ENCODE measurements at regions not wholly inside any gene's neighbourhood (a gene's known extent, or its start where the extent isn't known, plus 50 kb on each side); places are given as distances from the start of the nearest gene placed in this dataset.

- Histone ChIP-seq H3K27me3 (ENCODE audit: control insufficient read depth, insufficient read depth, low read length) (no peaks in the 10 kb centered on the region), H3K4me2 (ENCODE audit: low read length) (no peak overlapping the region), H3K9ac (ENCODE audit: low read depth, low read length) (no peak overlapping the region), H3K4me3 (ENCODE audit: low read length) (no peak overlapping the region), H3K4me1 (ENCODE audit: control insufficient read depth, insufficient read depth, low read length) (no peaks in the 10 kb centered on the region), H3K36me3 (ENCODE audit: insufficient read depth, low read length) (no peaks in the 10 kb centered on the region), H3K9me3 (replicated peaks; ENCODE audit: low read length) (peaks cover 5% of the 10 kb centered on the region)
Observed at GRCh38 chr21:24759348-24760075, 847.8 kb downstream of the MRPL39 start.

- H3K36me3 ChIP-seq (ENCODE audit: insufficient read depth, low read length) = no peaks in the 10 kb centered on the region
- H3K9ac ChIP-seq (ENCODE audit: low read depth, low read length) = no peak overlapping the region
- no peak overlapping the region for H3K4me2 ChIP-seq (ENCODE audit: low read length)
- peaks cover 7% of the 10 kb centered on the region for H3K9me3 ChIP-seq (replicated peaks; ENCODE audit: low read length)
- H3K27me3 ChIP-seq (ENCODE audit: control insufficient read depth, insufficient read depth, low read length) = no peaks in the 10 kb centered on the region
- no peaks in the 10 kb centered on the region for H3K4me1 ChIP-seq (ENCODE audit: control insufficient read depth, insufficient read depth, low read length)
- no peak overlapping the region for H3K4me3 ChIP-seq (ENCODE audit: low read length)
Observed at GRCh38 chr21:24738063-24738462, 869.2 kb downstream of the MRPL39 start.

DNA sequence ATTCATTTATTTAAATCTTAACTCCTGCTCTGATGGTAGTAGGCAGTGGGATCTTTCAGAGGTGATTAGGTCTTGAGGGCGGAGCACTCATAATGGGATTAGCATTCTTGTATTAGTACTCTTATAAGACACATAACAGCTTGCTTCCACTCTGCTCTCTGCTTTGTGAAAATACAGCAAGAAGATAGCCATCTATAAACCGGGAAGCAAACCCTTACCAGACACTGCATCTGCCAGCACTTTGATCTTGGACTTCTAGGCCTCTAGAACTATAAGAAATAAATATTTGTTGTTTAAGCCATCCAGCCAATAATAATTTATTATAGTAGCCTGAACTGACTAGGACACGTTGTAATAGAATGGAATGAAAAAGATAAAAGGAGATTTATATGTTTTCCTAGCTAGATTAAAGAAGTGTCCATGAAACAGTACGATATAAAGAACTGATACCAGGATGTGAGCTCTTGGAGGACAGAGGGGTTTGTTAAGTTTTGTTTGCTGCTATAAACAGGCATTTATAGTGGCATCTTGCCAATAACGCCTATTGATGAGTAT lies 869.9 kb downstream of the MRPL39 start:
- Histone ChIP-seq H3K4me1 (ENCODE audit: control insufficient read depth, insufficient read depth, low read length) (no peaks in the 10 kb centered on the region), H3K36me3 (ENCODE audit: insufficient read depth, low read length) (no peaks in the 10 kb centered on the region), H3K27me3 (ENCODE audit: control insufficient read depth, insufficient read depth, low read length) (no peaks in the 10 kb centered on the region), H3K9me3 (replicated peaks; ENCODE audit: low read length) (peaks cover 7% of the 10 kb centered on the region), H3K4me3 (ENCODE audit: low read length) (no peak overlapping the region), H3K4me2 (ENCODE audit: low read length) (no peak overlapping the region), H3K9ac (ENCODE audit: low read depth, low read length) (no peak overlapping the region)

- H3K9me3 ChIP-seq (replicated peaks; ENCODE audit: low read length) = no peaks in the 10 kb centered on the region
- no peaks in the 10 kb centered on the region for H3K4me1 ChIP-seq (ENCODE audit: control insufficient read depth, insufficient read depth, low read length)
- H3K4me3 ChIP-seq (ENCODE audit: low read length) = no peak overlapping the region
- H3K9ac ChIP-seq (ENCODE audit: low read depth, low read length) = no peak overlapping the region
- H3K4me2 ChIP-seq (ENCODE audit: low read length) = no peak overlapping the region
- H3K36me3 ChIP-seq (ENCODE audit: insufficient read depth, low read length) = no peaks in the 10 kb centered on the region
- H3K27me3 ChIP-seq (ENCODE audit: control insufficient read depth, insufficient read depth, low read length) = no peaks in the 10 kb centered on the region
Observed at GRCh38 chr21:24730661-24731060, 876.6 kb downstream of the MRPL39 start.

GRCh38 chr21:24729568-24729967 lies 877.7 kb downstream of the MRPL39 start:
- no peaks in the 10 kb centered on the region for H3K9me3 ChIP-seq (replicated peaks; ENCODE audit: low read length)
- no peak overlapping the region for H3K4me2 ChIP-seq (ENCODE audit: low read length)
- no peak overlapping the region for H3K4me3 ChIP-seq (ENCODE audit: low read length)
- H3K4me1 ChIP-seq (ENCODE audit: control insufficient read depth, insufficient read depth, low read length) = no peaks in the 10 kb centered on the region
- H3K27me3 ChIP-seq (ENCODE audit: control insufficient read depth, insufficient read depth, low read length) = no peaks in the 10 kb centered on the region
- H3K36me3 ChIP-seq (ENCODE audit: insufficient read depth, low read length) = no peaks in the 10 kb centered on the region
- no peak overlapping the region for H3K9ac ChIP-seq (ENCODE audit: low read depth, low read length)

DNA sequence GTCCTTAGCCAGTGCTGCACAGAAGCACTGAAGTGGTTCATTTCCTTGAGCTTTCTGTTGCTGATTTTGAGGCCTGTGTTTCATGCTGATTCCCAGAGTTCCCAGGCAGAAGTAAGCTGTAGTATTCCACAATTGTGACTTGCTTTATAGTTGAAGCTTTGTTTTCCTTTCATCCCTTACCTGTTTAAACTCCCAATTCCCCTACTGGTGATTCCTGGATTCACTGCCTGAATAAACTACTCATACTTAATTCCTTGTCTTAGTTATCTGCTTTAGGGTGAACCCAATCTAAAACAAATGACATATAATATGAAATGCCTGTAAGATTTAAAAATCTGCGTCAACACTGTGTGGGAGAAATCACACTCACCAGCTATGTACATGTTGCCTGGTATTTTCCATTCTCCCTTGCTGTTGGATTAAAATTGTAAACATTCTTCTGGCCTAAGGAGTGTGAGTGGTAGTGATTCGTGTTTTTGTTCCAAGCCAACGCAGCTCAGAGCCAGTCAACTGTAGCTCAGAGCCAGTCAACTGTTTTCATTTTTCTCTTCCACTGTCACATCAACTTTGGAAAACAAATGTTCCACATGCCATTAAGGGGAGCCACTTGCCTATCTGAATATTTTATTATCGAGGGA lies 879.4 kb downstream of the MRPL39 start:
- H3K4me3 ChIP-seq (ENCODE audit: low read length) = no peak overlapping the region
- H3K4me2 ChIP-seq (ENCODE audit: low read length) = no peak overlapping the region
- H3K27me3 ChIP-seq (ENCODE audit: control insufficient read depth, insufficient read depth, low read length) = no peaks in the 10 kb centered on the region
- no peaks in the 10 kb centered on the region for H3K4me1 ChIP-seq (ENCODE audit: control insufficient read depth, insufficient read depth, low read length)
- H3K9ac ChIP-seq (ENCODE audit: low read depth, low read length) = no peak overlapping the region
- no peaks in the 10 kb centered on the region for H3K9me3 ChIP-seq (replicated peaks; ENCODE audit: low read length)
- no peaks in the 10 kb centered on the region for H3K36me3 ChIP-seq (ENCODE audit: insufficient read depth, low read length)

DNA sequence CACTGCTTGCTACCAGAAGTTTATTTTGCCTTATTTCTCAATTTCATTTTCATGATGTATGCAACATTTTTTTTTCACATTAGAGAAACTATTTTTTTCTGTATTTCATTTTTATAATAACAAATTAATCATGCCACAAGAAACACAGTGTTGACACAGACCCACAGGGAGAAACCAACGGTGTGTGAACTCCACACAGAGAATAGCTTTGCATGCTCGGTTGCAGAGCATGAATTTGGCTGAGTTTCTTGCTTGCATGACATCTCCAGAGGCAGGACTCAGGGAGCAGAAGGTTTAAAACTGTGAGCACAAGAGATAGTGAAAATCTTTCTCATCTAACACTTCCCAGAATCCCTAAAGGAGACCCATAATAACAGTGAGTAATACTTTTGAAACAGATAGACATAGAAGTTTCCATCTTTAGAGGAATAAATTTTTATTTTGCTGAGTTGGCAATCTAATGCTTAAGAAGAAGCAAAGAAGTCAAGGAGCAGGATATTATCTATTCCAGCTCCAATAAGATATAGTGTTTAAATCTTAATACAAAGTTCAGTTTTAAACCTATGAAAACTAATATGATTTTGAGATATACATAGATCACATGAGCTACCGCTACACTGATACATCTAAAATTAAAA lies 890.9 kb downstream of the MRPL39 start:
- Histone ChIP-seq H3K4me1 (ENCODE audit: control insufficient read depth, insufficient read depth, low read length) (no peaks in the 10 kb centered on the region), H3K36me3 (ENCODE audit: insufficient read depth, low read length) (no peaks in the 10 kb centered on the region), H3K9ac (ENCODE audit: low read depth, low read length) (no peak overlapping the region), H3K27me3 (ENCODE audit: control insufficient read depth, insufficient read depth, low read length) (no peaks in the 10 kb centered on the region), H3K4me2 (ENCODE audit: low read length) (no peak overlapping the region), H3K4me3 (ENCODE audit: low read length) (no peak overlapping the region), H3K9me3 (replicated peaks; ENCODE audit: low read length) (no peaks in the 10 kb centered on the region)

DNA sequence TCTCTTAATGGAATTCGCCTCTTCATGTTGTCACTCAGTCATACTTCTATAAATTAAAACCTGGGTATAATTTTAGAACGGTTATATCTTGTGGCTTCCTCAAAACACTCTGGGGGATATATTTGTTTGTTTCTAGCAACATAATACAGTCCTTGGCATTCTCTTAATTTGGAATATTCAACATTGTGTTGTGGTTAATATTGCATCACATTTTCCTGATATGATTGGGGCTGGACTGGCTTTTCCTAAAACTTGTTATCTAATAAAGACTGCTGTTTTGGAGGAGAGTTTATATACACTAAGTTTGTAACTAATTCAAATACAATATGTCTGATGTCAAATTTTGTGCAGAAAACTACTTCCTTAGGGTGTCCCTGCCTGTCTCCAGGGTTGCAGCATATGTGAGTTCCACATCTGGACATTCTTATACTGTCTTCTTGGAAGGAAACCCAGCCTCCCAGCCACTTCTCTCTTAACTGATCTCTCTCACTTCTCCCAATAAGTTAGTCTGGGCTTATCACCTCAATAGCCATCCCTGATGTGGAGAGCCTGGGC lies 892.6 kb downstream of the MRPL39 start:
- H3K4me1 ChIP-seq (ENCODE audit: control insufficient read depth, insufficient read depth, low read length) = no peaks in the 10 kb centered on the region
- no peak overlapping the region for H3K4me2 ChIP-seq (ENCODE audit: low read length)
- H3K27me3 ChIP-seq (ENCODE audit: control insufficient read depth, insufficient read depth, low read length) = no peaks in the 10 kb centered on the region
- no peak overlapping the region for H3K4me3 ChIP-seq (ENCODE audit: low read length)
- H3K9ac ChIP-seq (ENCODE audit: low read depth, low read length) = no peak overlapping the region
- no peaks in the 10 kb centered on the region for H3K9me3 ChIP-seq (replicated peaks; ENCODE audit: low read length)
- no peaks in the 10 kb centered on the region for H3K36me3 ChIP-seq (ENCODE audit: insufficient read depth, low read length)

DNA sequence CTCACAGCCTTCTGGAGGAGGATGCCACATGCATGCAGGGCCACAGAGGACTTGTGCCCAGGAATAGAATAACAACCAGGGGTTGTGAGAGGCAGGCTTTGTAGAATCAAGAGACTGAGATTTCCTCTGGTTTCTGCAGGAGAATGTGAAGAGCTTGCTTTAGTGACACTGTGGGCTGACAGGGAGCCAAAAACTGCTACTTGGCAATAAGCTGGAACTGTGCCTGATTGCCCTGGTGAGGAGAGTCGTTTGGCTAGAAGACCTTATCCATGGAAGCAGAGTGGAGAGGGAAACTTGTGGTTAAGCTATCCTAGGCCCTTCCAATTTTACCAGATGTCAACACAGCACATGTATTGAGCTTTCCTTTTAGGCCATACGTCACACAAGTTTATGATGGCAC lies 902.1 kb downstream of the MRPL39 start:
- no peaks in the 10 kb centered on the region for H3K27me3 ChIP-seq (ENCODE audit: control insufficient read depth, insufficient read depth, low read length)
- H3K36me3 ChIP-seq (ENCODE audit: insufficient read depth, low read length) = no peaks in the 10 kb centered on the region
- H3K4me1 ChIP-seq (ENCODE audit: control insufficient read depth, insufficient read depth, low read length) = no peaks in the 10 kb centered on the region
- no peak overlapping the region for H3K4me2 ChIP-seq (ENCODE audit: low read length)
- no peak overlapping the region for H3K9ac ChIP-seq (ENCODE audit: low read depth, low read length)
- H3K4me3 ChIP-seq (ENCODE audit: low read length) = no peak overlapping the region
- peaks cover 13% of the 10 kb centered on the region for H3K9me3 ChIP-seq (replicated peaks; ENCODE audit: low read length)

GRCh38 chr21:24693779-24694178 lies 913.5 kb downstream of the MRPL39 start:
- no peaks in the 10 kb centered on the region for H3K9me3 ChIP-seq (replicated peaks; ENCODE audit: low read length)
- no peak overlapping the region for H3K4me3 ChIP-seq (ENCODE audit: low read length)
- H3K4me2 ChIP-seq (ENCODE audit: low read length) = no peak overlapping the region
- H3K9ac ChIP-seq (ENCODE audit: low read depth, low read length) = no peak overlapping the region
- H3K27me3 ChIP-seq (ENCODE audit: control insufficient read depth, insufficient read depth, low read length) = no peaks in the 10 kb centered on the region
- no peaks in the 10 kb centered on the region for H3K4me1 ChIP-seq (ENCODE audit: control insufficient read depth, insufficient read depth, low read length)
- no peaks in the 10 kb centered on the region for H3K36me3 ChIP-seq (ENCODE audit: insufficient read depth, low read length)

- H3K9me3 ChIP-seq (replicated peaks; ENCODE audit: low read length) = no peaks in the 10 kb centered on the region
- H3K4me2 ChIP-seq (ENCODE audit: low read length) = no peak overlapping the region
- no peaks in the 10 kb centered on the region for H3K4me1 ChIP-seq (ENCODE audit: control insufficient read depth, insufficient read depth, low read length)
- H3K27me3 ChIP-seq (ENCODE audit: control insufficient read depth, insufficient read depth, low read length) = no peaks in the 10 kb centered on the region
- H3K9ac ChIP-seq (ENCODE audit: low read depth, low read length) = no peak overlapping the region
- H3K36me3 ChIP-seq (ENCODE audit: insufficient read depth, low read length) = no peaks in the 10 kb centered on the region
- H3K4me3 ChIP-seq (ENCODE audit: low read length) = no peak overlapping the region
Observed at GRCh38 chr21:24681456-24681855, 925.8 kb downstream of the MRPL39 start.
